ENCODE measurements at regions not wholly inside any gene's neighbourhood (a gene's known extent, or its start where the extent isn't known, plus 50 kb on each side); places are given as distances from the start of the nearest gene placed in this dataset.

DNA sequence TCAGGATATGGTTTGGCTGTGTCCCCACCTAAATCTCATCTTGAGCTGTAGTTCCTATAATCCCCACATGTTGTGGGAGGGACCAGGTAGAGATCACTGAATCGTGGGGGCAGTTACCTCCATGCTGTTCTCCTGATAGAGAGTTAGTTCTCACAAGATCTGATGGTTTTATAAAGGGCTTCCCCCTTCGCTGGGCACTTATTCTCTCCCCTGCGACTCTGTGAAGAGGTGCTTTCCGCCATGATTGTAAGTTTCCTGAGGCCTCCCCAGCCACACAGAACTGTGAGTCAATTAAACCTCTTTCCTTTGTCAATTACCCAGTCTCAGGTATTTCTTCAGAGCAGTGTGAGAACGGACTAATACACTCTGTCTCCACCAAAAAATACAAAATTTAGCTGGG, 291.9 kb downstream of the BCOR start:
- in situ Hi-C loops (cut with MboI; ENCODE audit: low pct_ligation_motif_present in 1 of 4, low pct_unique_long_range_greater_than_20kb in 1 of 4, low sequenced_read_pairs in 3 of 4) (no loop called here), intact Hi-C loops (cut with DNase I; ENCODE audit: low total_unique reads) (no loop called here)

DNA sequence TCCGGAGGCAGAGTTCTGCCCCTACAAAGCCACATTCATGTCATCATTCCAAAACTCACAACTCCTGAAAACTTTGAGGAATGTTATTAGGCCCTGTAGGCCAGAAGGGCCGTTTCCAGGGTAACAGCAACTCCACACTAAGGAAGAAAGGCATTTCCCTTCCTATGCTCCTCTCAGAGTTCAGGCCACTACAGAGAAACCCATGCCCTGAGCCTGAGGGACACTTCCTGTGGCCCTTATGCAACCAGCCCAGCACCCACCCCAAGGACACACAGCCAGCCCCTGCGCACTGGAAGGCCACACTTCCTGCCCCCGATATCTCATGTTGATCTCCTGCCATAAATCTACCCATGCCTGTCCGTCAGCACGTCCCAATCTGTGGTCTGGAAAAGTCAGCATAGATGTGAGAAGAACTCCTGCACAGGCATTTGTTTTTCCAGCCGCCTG, 289.3 kb downstream of the BCOR start:
- Histone ChIP-seq H3K9me3 (no peaks in the 10 kb centered on the region), H3K27ac (peak overlapping the region in 3 of 4 donors; percentile 28 to 41 (median 32)), H3K36me3 (no peaks in the 10 kb centered on the region), H3K4me1 (no peaks in the 10 kb centered on the region), H3K27me3 (no peaks in the 10 kb centered on the region), H3K4me3 (no peak overlapping the region)
- in situ Hi-C loops (cut with MboI; ENCODE audit: low pct_ligation_motif_present in 1 of 4, low pct_unique_long_range_greater_than_20kb in 1 of 4, low sequenced_read_pairs in 3 of 4) (no loop called here), intact Hi-C loops (cut with DNase I; ENCODE audit: low total_unique reads) (no loop called here)
- 67 to 69% methylated on average over 1 to 7 of the region's 7 CpGs for WGBS, 2 donors (ENCODE audit: low coverage in 1 of 2)
- DNase-seq: no peak
- no peak for TF ChIP-seq EP300 (IDR thresholded peaks at IDR 0.05; ENCODE audit: low read depth)
- TF ChIP-seq, protein P1, sequence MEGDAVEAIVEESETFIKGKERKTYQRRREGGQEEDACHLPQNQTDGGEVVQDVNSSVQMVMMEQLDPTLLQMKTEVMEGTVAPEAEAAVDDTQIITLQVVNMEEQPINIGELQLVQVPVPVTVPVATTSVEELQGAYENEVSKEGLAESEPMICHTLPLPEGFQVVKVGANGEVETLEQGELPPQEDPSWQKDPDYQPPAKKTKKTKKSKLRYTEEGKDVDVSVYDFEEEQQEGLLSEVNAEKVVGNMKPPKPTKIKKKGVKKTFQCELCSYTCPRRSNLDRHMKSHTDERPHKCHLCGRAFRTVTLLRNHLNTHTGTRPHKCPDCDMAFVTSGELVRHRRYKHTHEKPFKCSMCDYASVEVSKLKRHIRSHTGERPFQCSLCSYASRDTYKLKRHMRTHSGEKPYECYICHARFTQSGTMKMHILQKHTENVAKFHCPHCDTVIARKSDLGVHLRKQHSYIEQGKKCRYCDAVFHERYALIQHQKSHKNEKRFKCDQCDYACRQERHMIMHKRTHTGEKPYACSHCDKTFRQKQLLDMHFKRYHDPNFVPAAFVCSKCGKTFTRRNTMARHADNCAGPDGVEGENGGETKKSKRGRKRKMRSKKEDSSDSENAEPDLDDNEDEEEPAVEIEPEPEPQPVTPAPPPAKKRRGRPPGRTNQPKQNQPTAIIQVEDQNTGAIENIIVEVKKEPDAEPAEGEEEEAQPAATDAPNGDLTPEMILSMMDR (IDR thresholded peaks at IDR 0.05): no peak
- no peak for TF ChIP-seq POLR2AphosphoS5 (IDR thresholded peaks at IDR 0.05)
- TF ChIP-seq POLR2A (IDR thresholded peaks at IDR 0.05): no peak

More for the DNA sequence above, 291.9 kb downstream of the BCOR start:
- no peak overlapping the region for H3K27ac ChIP-seq
- H3K4me3 ChIP-seq: no peak overlapping the region
- DNase-seq: no peak
- 76% methylated on average over 5 of the region's 5 CpGs; no CpG with 5 or more reads in 1 of the 2 donors for WGBS, 2 donors (ENCODE audit: low coverage in 1 of 2)
- no peaks in the 10 kb centered on the region for H3K36me3 ChIP-seq
- H3K9me3 ChIP-seq: no peaks in the 10 kb centered on the region
- no peaks in the 10 kb centered on the region for H3K4me1 ChIP-seq
- TF ChIP-seq, protein P1 (IDR thresholded peaks at IDR 0.05): no peak
- TF ChIP-seq EP300 (IDR thresholded peaks at IDR 0.05; ENCODE audit: low read depth) (no peak), POLR2AphosphoS5 (IDR thresholded peaks at IDR 0.05) (no peak), POLR2A (IDR thresholded peaks at IDR 0.05) (no peak)
- no peaks in the 10 kb centered on the region for H3K27me3 ChIP-seq

DNA sequence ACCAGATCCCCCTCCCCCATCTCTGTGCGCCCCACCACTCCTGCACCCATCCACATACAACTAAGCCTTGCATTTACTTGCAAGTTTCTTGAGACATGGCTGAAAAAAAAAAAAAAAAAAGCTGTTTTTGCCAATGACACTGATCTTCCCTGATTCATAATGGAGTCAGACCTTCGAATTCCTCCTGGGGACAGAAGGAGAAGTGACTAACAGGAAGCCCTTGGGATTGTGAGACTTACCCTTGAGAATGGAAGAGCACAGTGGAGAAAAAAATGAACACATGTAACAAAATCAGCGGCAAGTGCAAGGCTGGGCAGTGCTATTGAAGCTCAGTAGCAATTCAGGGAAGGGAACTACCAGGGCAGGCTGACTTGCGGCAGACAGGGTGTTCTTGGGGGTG, 288.4 kb downstream of the BCOR start:
- Histone ChIP-seq H3K9me3 (no peaks in the 10 kb centered on the region), H3K27me3 (no peaks in the 10 kb centered on the region), H3K36me3 (no peaks in the 10 kb centered on the region), H3K4me3 (no peak overlapping the region), H3K27ac (no peak overlapping the region), H3K4me1 (peaks cover 0 to 4% (median 0%) of the 10 kb centered on the region in 4 donors)
- in situ Hi-C loops (cut with MboI; ENCODE audit: low pct_ligation_motif_present in 1 of 4, low pct_unique_long_range_greater_than_20kb in 1 of 4, low sequenced_read_pairs in 3 of 4) (no loop called here), intact Hi-C loops (cut with DNase I; ENCODE audit: low total_unique reads) (no loop called here)
- DNase-seq: no peak
- 40 to 83% methylated on average over 1 to 4 of the region's 4 CpGs for WGBS, 2 donors (ENCODE audit: low coverage in 1 of 2)
- TF ChIP-seq EP300 (IDR thresholded peaks at IDR 0.05; ENCODE audit: low read depth): no peak
- TF ChIP-seq POLR2A (IDR thresholded peaks at IDR 0.05): no peak
- TF ChIP-seq POLR2AphosphoS5 (IDR thresholded peaks at IDR 0.05): no peak
- TF ChIP-seq, protein P1 (IDR thresholded peaks at IDR 0.05): no peak

DNA sequence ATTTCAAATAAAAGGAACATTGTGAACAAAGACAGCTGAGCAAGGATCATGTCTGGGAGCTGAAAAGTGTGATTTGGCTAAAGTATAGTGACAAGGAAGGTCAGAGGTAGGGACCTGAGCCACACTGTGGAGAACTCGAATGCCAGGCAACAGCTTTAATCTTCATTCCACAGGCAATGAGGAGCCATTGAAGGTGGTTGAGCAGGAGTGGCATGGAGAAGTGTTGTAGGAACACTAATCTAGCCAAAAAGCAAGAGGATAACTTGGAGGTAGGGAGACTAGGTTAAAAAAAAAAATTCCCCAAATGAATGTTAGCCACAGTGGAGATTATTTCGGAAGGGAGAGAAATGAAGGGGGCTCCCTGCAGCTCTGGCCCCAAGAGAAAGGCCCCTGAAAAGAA, 286.9 kb downstream of the BCOR start:
- no peak for DNase-seq

More for the DNA sequence above, 286.9 kb downstream of the BCOR start:
- 76% methylated on average over 2 of the region's 2 CpGs; no CpG with 5 or more reads in 1 of the 2 donors for WGBS, 2 donors (ENCODE audit: low coverage in 1 of 2)
- Histone ChIP-seq H3K27me3 (no peaks in the 10 kb centered on the region), H3K36me3 (no peaks in the 10 kb centered on the region), H3K4me3 (no peak overlapping the region), H3K9me3 (no peaks in the 10 kb centered on the region), H3K27ac (no peak overlapping the region), H3K4me1 (peaks cover 0 to 4% (median 0%) of the 10 kb centered on the region in 4 donors)
- in situ Hi-C loops (cut with MboI; ENCODE audit: low pct_ligation_motif_present in 1 of 4, low pct_unique_long_range_greater_than_20kb in 1 of 4, low sequenced_read_pairs in 3 of 4) (no loop called here), intact Hi-C loops (cut with DNase I; ENCODE audit: low total_unique reads) (no loop called here)
- TF ChIP-seq EP300 (IDR thresholded peaks at IDR 0.05; ENCODE audit: low read depth): no peak
- TF ChIP-seq, protein P1 (IDR thresholded peaks at IDR 0.05): no peak
- no peak for TF ChIP-seq POLR2A (IDR thresholded peaks at IDR 0.05)
- no peak for TF ChIP-seq POLR2AphosphoS5 (IDR thresholded peaks at IDR 0.05)

Data from transverse colon (tissue), 4 donors.